ENCODE measurements at regions not wholly inside any gene's neighbourhood (a gene's known extent, or its start where the extent isn't known, plus 50 kb on each side); places are given as distances from the start of the nearest gene placed in this dataset.

DNA sequence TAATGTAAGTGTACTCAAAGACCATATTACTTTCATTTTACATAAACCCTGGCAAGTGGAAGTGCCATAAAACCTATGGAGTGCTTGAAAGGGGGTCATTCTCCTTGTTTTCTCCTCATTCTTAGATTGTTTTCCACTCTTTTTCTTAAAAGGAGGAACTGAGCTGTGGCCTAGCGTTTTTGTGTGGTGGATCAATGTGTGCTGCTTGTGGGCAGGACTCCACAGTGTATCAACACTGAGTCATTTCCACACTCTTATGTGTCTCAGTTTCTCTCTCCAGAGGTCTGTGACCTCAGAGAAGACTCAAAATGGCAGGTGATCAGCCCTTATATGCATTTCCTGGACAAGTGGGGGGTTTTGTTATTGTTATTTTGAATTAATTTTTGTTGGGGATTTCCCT lies 516.1 kb upstream of the CDH10 start (continued):
- no peak for TF ChIP-seq PPARA (CRISPR knock-in tag; IDR thresholded peaks at IDR 0.05; ENCODE audit: borderline replicate concordance)
- no peak for TF ChIP-seq ARNTL (CRISPR knock-in tag; IDR thresholded peaks at IDR 0.05; ENCODE audit: borderline replicate concordance, low read depth)
- no peak for TF ChIP-seq GLIS3 (CRISPR knock-in tag; IDR thresholded peaks at IDR 0.05)
- no peak for TF ChIP-seq ESRRG (CRISPR knock-in tag; IDR thresholded peaks at IDR 0.05)
- no peak for TF ChIP-seq OSR1 (CRISPR knock-in tag; IDR thresholded peaks at IDR 0.05)

DNA sequence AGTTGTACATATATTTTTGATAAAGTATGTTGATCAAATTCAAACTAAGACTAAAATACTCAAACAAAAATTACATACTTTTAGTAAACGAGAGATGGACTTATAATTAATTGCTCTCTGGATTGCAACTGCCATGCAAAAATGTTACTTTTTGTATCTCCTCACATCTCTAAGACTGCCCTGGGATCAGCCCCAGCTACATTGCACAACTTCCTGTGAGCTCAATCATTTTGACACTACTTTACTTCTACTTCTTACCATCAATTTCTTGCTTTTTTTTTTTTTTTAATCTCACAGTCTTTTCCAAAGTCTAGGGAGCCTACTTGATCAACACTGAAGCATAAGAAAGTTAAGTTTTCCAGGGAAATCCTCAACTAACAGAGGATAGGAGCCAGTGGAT lies 506.0 kb upstream of the CDH10 start:
- no peak for TF ChIP-seq ZNF70 (CRISPR knock-in tag; IDR thresholded peaks at IDR 0.05)
- no peak for TF ChIP-seq ARNTL (CRISPR knock-in tag; IDR thresholded peaks at IDR 0.05; ENCODE audit: borderline replicate concordance, low read depth)
- TF ChIP-seq BACH2 (CRISPR knock-in tag; IDR thresholded peaks at IDR 0.05; ENCODE audit: borderline replicate concordance) = no peak
- no peak for TF ChIP-seq CSDC2 (CRISPR knock-in tag; IDR thresholded peaks at IDR 0.05)
- TF ChIP-seq RARB (CRISPR knock-in tag; IDR thresholded peaks at IDR 0.05) = no peak
- TF ChIP-seq ZC3H10 (CRISPR knock-in tag; IDR thresholded peaks at IDR 0.05) = no peak
- TF ChIP-seq, protein P1, sequence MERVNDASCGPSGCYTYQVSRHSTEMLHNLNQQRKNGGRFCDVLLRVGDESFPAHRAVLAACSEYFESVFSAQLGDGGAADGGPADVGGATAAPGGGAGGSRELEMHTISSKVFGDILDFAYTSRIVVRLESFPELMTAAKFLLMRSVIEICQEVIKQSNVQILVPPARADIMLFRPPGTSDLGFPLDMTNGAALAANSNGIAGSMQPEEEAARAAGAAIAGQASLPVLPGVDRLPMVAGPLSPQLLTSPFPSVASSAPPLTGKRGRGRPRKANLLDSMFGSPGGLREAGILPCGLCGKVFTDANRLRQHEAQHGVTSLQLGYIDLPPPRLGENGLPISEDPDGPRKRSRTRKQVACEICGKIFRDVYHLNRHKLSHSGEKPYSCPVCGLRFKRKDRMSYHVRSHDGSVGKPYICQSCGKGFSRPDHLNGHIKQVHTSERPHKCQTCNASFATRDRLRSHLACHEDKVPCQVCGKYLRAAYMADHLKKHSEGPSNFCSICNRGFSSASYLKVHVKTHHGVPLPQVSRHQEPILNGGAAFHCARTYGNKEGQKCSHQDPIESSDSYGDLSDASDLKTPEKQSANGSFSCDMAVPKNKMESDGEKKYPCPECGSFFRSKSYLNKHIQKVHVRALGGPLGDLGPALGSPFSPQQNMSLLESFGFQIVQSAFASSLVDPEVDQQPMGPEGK (CRISPR knock-in tag; IDR thresholded peaks at IDR 0.05; ENCODE audit: borderline replicate concordance) = no peak
- no peak for TF ChIP-seq GLIS3 (CRISPR knock-in tag; IDR thresholded peaks at IDR 0.05)
- TF ChIP-seq OSR1 (CRISPR knock-in tag; IDR thresholded peaks at IDR 0.05) = no peak
- TF ChIP-seq SNAI2 (CRISPR knock-in tag; IDR thresholded peaks at IDR 0.05) = no peak
- TF ChIP-seq ZNF8 (CRISPR knock-in tag; IDR thresholded peaks at IDR 0.05) = no peak
- TF ChIP-seq, protein P2, sequence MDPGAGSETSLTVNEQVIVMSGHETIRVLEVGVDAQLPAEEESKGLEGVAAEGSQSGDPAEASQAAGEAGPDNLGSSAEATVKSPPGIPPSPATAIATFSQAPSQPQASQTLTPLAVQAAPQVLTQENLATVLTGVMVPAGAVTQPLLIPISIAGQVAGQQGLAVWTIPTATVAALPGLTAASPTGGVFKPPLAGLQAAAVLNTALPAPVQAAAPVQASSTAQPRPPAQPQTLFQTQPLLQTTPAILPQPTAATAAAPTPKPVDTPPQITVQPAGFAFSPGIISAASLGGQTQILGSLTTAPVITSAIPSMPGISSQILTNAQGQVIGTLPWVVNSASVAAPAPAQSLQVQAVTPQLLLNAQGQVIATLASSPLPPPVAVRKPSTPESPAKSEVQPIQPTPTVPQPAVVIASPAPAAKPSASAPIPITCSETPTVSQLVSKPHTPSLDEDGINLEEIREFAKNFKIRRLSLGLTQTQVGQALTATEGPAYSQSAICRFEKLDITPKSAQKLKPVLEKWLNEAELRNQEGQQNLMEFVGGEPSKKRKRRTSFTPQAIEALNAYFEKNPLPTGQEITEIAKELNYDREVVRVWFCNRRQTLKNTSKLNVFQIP (CRISPR knock-in tag; IDR thresholded peaks at IDR 0.05; ENCODE audit: borderline replicate concordance, low read depth) = no peak
- TF ChIP-seq PPARA (CRISPR knock-in tag; IDR thresholded peaks at IDR 0.05; ENCODE audit: borderline replicate concordance) = no peak
- TF ChIP-seq ZNF565 (CRISPR knock-in tag; conservative IDR thresholded peaks at IDR 0.05; ENCODE audit: low read depth) = no peak
- TF ChIP-seq, protein P3, sequence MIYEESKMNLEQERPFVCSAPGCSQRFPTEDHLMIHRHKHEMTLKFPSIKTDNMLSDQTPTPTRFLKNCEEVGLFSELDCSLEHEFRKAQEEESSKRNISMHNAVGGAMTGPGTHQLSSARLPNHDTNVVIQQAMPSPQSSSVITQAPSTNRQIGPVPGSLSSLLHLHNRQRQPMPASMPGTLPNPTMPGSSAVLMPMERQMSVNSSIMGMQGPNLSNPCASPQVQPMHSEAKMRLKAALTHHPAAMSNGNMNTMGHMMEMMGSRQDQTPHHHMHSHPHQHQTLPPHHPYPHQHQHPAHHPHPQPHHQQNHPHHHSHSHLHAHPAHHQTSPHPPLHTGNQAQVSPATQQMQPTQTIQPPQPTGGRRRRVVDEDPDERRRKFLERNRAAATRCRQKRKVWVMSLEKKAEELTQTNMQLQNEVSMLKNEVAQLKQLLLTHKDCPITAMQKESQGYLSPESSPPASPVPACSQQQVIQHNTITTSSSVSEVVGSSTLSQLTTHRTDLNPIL (CRISPR knock-in tag; IDR thresholded peaks at IDR 0.05; ENCODE audit: low read depth) = no peak
- TF ChIP-seq ZFP3 (CRISPR knock-in tag; IDR thresholded peaks at IDR 0.05) = no peak
- TF ChIP-seq, protein P4, sequence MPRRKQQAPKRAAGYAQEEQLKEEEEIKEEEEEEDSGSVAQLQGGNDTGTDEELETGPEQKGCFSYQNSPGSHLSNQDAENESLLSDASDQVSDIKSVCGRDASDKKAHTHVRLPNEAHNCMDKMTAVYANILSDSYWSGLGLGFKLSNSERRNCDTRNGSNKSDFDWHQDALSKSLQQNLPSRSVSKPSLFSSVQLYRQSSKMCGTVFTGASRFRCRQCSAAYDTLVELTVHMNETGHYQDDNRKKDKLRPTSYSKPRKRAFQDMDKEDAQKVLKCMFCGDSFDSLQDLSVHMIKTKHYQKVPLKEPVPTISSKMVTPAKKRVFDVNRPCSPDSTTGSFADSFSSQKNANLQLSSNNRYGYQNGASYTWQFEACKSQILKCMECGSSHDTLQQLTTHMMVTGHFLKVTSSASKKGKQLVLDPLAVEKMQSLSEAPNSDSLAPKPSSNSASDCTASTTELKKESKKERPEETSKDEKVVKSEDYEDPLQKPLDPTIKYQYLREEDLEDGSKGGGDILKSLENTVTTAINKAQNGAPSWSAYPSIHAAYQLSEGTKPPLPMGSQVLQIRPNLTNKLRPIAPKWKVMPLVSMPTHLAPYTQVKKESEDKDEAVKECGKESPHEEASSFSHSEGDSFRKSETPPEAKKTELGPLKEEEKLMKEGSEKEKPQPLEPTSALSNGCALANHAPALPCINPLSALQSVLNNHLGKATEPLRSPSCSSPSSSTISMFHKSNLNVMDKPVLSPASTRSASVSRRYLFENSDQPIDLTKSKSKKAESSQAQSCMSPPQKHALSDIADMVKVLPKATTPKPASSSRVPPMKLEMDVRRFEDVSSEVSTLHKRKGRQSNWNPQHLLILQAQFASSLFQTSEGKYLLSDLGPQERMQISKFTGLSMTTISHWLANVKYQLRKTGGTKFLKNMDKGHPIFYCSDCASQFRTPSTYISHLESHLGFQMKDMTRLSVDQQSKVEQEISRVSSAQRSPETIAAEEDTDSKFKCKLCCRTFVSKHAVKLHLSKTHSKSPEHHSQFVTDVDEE (CRISPR knock-in tag; IDR thresholded peaks at IDR 0.05) = no peak
- TF ChIP-seq TOX (CRISPR knock-in tag; IDR thresholded peaks at IDR 0.05; ENCODE audit: borderline replicate concordance) = no peak
- TF ChIP-seq, protein P5, sequence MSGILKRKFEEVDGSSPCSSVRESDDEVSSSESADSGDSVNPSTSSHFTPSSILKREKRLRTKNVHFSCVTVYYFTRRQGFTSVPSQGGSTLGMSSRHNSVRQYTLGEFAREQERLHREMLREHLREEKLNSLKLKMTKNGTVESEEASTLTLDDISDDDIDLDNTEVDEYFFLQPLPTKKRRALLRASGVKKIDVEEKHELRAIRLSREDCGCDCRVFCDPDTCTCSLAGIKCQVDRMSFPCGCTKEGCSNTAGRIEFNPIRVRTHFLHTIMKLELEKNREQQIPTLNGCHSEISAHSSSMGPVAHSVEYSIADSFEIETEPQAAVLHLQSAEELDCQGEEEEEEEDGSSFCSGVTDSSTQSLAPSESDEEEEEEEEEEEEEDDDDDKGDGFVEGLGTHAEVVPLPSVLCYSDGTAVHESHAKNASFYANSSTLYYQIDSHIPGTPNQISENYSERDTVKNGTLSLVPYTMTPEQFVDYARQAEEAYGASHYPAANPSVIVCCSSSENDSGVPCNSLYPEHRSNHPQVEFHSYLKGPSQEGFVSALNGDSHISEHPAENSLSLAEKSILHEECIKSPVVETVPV (CRISPR knock-in tag; IDR thresholded peaks at IDR 0.05) = no peak
- no peak for ATAC-seq

DNA sequence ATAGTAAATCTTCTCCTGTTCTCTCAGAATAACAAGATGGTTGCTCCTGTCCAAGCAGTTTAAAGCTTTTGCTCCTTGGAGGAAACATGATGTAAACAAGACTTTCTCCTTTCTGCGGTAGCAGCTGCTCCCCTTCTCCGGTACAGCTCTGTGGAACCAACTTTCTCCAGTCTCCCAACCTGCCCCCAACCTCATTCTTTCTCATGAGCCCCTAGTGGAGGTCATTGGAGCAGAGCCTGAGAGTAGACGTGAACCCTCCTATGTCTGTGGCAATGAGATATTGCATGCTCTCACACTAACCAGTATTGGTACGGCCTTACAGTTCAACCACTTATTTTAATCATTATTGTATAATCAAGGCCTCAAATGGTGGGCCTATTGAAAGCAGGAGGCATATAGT lies 483.8 kb upstream of the CDH10 start:
- ATAC-seq = no peak
- TF ChIP-seq, protein P4 (CRISPR knock-in tag; IDR thresholded peaks at IDR 0.05) = no peak
- TF ChIP-seq, protein P5 (CRISPR knock-in tag; IDR thresholded peaks at IDR 0.05) = no peak
- TF ChIP-seq, protein P1 (CRISPR knock-in tag; IDR thresholded peaks at IDR 0.05; ENCODE audit: borderline replicate concordance) = no peak
- TF ChIP-seq ARNTL (CRISPR knock-in tag; IDR thresholded peaks at IDR 0.05; ENCODE audit: borderline replicate concordance, low read depth) (no peak), OSR1 (CRISPR knock-in tag; IDR thresholded peaks at IDR 0.05) (no peak), GLIS3 (CRISPR knock-in tag; IDR thresholded peaks at IDR 0.05) (no peak), ESRRG (CRISPR knock-in tag; IDR thresholded peaks at IDR 0.05) (no peak), TOX (CRISPR knock-in tag; IDR thresholded peaks at IDR 0.05; ENCODE audit: borderline replicate concordance) (no peak), ZNF70 (CRISPR knock-in tag; IDR thresholded peaks at IDR 0.05) (no peak), ZFP3 (CRISPR knock-in tag; IDR thresholded peaks at IDR 0.05) (no peak), PPARA (CRISPR knock-in tag; IDR thresholded peaks at IDR 0.05; ENCODE audit: borderline replicate concordance) (no peak), ZNF565 (CRISPR knock-in tag; conservative IDR thresholded peaks at IDR 0.05; ENCODE audit: low read depth) (no peak)

Measured in SK-N-SH treated with all-trans-retinoic acid at 6 μM for 48 hours (cell line).